Keratinocyte (primary cell): ENCODE measurements at regions not wholly inside any gene's neighbourhood (a gene's known extent, or its start where the extent isn't known, plus 50 kb on each side); places are given as distances from the start of the nearest gene placed in this dataset.

Experiments used
- CTCF ChIP-seq, 3 experiments: IDR thresholded peaks in 1 of 3; conservative IDR thresholded peaks in 1 of 3; optimal IDR thresholded peaks in 1 of 3; 2 replicates in 2 of 3; 3 replicates in 1 of 3; pipeline versions ENCODE3 to v1.5.1; 2011; ENCODE audit warnings: low read length in 3 of 3, mild to moderate bottlenecking in 3 of 3, moderate library complexity in 2 of 3, control low read depth in 1 of 3, inconsistent platforms in 1 of 3; ENCODE audit not compliant: insufficient read depth in 2 of 3; ENCODE audit errors: extremely low read depth in 1 of 3
- EZH2 ChIP-seq: IDR thresholded peaks from one replicate; pipeline ENCODE4 v1.6.1; 2012; ENCODE audit warnings: inconsistent platforms, mild to moderate bottlenecking, low read length, moderate library complexity

DNA sequence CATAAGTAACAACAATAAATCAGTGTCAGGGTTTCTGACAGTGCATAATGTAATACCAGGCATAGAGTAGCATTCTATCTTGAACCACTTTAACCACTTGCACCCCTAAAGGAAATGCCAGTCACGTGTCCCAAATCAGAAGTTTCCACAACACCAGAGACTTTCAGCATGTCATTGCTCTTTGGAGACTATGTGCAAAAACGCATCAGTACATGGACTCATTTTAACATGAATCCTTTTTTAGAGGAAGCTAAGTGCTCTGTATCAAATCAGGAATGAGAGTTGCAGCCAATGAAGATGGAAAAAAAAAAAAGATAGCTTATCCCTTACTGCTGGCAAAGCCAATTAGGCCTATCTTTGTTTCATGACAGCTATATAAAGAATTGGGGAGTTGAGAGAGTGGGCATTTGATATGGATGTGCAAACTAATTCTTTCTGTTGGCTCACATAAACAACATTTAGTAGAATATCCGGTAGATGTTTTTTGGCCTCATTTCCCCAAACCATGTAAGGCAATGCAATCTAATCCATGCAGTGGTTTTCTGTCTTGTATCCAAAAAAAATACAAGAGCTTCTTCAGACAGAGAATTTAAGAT lies 353.1 kb downstream of the IRS1 start:
- TF ChIP-seq CTCF (optimal IDR thresholded peaks at IDR 0.05 in 1 of 3, IDR thresholded peaks at IDR 0.05 in 1 of 3, conservative IDR thresholded peaks at IDR 0.05 in 1 of 3; ENCODE audit: extremely low read depth in 1 of 3, insufficient read depth in 2 of 3, low read length in 3 of 3) (no peak), EZH2 (no peak)
